Gastrocnemius medialis (tissue), 4 donors: ENCODE measurements at regions not wholly inside any gene's neighbourhood (a gene's known extent, or its start where the extent isn't known, plus 50 kb on each side); places are given as distances from the start of the nearest gene placed in this dataset.

Source experiments
- CTCF ChIP-seq, 5 experiments: fragments of 450-650 bp in 3 of 5; fragments of 200-600 bp in 2 of 5; sonication (generic) in 2 of 5; IDR thresholded peaks in 4 of 5; conservative IDR thresholded peaks in 1 of 5; 1 replicate in 4 of 5; 2 replicates in 1 of 5; pipeline ENCODE4 v1.5.1; 2016 to 2019; ENCODE audit warnings: antibody characterized with exemption in 5 of 5, mild to moderate bottlenecking in 3 of 5, moderate library complexity in 3 of 5
- POLR2A ChIP-seq, 2 donors: fragments of 450-650 bp; IDR thresholded peaks; one replicate each; pipeline ENCODE4 v1.6.1; 2017; ENCODE audit warnings: antibody characterized with exemption in 2 of 2, mild to moderate bottlenecking in 2 of 2, moderate library complexity in 2 of 2

GRCh38 chr13:90445179-90445578, 902.3 kb upstream of the MIR17HG start:
- no peak for TF ChIP-seq CTCF (IDR thresholded peaks at IDR 0.05 in 4 of 5, conservative IDR thresholded peaks at IDR 0.05 in 1 of 5)
- no peak for TF ChIP-seq POLR2A (IDR thresholded peaks at IDR 0.05)
